22Rv1 (cell line): ENCODE measurements at regions not wholly inside any gene's neighbourhood (a gene's known extent, or its start where the extent isn't known, plus 50 kb on each side); places are given as distances from the start of the nearest gene placed in this dataset.

Experiments
- ZFX ChIP-seq: fragments of 450-650 bp; IDR thresholded peaks from 2 replicates; pipeline ENCODE4 v1.6.1; 2017; ENCODE audit warnings: antibody characterized with exemption, borderline replicate concordance
- TF ChIP-seq, protein P1 (sequence below): fragments of 450-650 bp; IDR thresholded peaks from 2 replicates; pipeline ENCODE4 v1.5.1; 2017; ENCODE audit warnings: mild to moderate bottlenecking

DNA sequence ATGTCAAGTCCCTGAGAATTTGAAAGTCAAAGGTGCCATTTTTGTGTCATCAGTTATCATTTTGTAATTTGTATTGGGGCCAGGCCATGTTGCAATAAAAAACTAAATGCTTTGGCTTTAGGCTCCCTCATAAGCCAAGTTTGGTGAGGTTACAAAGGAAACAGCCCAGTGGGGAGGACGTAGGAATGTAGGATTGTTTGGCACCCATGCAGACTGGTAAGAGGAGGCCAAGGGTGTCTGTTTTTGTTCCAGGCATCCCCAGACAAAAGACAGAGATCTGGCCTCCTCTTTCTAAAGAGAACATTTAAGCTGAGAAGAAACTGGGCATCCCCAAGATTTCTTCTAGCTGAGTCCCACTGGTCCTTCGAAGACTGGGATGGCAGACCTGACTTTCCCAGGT is 111.7 kb downstream of the SUDS3 start:
- TF ChIP-seq, protein P1, sequence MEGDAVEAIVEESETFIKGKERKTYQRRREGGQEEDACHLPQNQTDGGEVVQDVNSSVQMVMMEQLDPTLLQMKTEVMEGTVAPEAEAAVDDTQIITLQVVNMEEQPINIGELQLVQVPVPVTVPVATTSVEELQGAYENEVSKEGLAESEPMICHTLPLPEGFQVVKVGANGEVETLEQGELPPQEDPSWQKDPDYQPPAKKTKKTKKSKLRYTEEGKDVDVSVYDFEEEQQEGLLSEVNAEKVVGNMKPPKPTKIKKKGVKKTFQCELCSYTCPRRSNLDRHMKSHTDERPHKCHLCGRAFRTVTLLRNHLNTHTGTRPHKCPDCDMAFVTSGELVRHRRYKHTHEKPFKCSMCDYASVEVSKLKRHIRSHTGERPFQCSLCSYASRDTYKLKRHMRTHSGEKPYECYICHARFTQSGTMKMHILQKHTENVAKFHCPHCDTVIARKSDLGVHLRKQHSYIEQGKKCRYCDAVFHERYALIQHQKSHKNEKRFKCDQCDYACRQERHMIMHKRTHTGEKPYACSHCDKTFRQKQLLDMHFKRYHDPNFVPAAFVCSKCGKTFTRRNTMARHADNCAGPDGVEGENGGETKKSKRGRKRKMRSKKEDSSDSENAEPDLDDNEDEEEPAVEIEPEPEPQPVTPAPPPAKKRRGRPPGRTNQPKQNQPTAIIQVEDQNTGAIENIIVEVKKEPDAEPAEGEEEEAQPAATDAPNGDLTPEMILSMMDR, result no peak
- no peak for TF ChIP-seq ZFX
